HG03045 (cell line): ENCODE measurements at regions not wholly inside any gene's neighbourhood (a gene's known extent, or its start where the extent isn't known, plus 50 kb on each side); places are given as distances from the start of the nearest gene placed in this dataset.

Experiments
- ATAC-seq: cut with Tn5 transposase; IDR thresholded peaks from one replicate; pipeline ENCODE4 v1.9.1; 2021; ENCODE audit warnings: mild to moderate bottlenecking, moderate library complexity; ENCODE audit not compliant: unreplicated experiment

GRCh38 chr3:102078854-102079808, 229.8 kb downstream of the NFKBIZ start:
- ATAC-seq: no peak

GRCh38 chr3:102079809-102080197, 230.5 kb downstream of the NFKBIZ start:
- no peak for ATAC-seq

- ATAC-seq: no peak
Measured at GRCh38 chr3:102081572-102082289, 232.4 kb downstream of the NFKBIZ start.

- ATAC-seq: no peak
Measured at GRCh38 chr3:102083473-102083872, 234.2 kb downstream of the NFKBIZ start.

GRCh38 chr3:102084006-102084405, 234.7 kb downstream of the NFKBIZ start:
- ATAC-seq: no peak

GRCh38 chr3:102084704-102085103, 235.4 kb downstream of the NFKBIZ start:
- ATAC-seq: no peak

- ATAC-seq: no peak
Measured at GRCh38 chr3:102085431-102086176, 236.3 kb downstream of the NFKBIZ start.

- ATAC-seq: no peak
Measured at GRCh38 chr3:102087236-102087635, 237.9 kb downstream of the NFKBIZ start.

GRCh38 chr3:102089239-102089638, 239.9 kb downstream of the NFKBIZ start:
- no peak for ATAC-seq

- ATAC-seq: no peak
Measured at GRCh38 chr3:102089904-102090720, 240.8 kb downstream of the NFKBIZ start.

GRCh38 chr3:102090721-102091045, 241.4 kb downstream of the NFKBIZ start:
- no peak for ATAC-seq

GRCh38 chr3:102091358-102091757, 242.0 kb downstream of the NFKBIZ start:
- ATAC-seq: no peak

GRCh38 chr3:102092617-102093466, 243.5 kb downstream of the NFKBIZ start:
- ATAC-seq: no peak

- no peak for ATAC-seq
Measured at GRCh38 chr3:102094506-102094905, 245.2 kb downstream of the NFKBIZ start.

GRCh38 chr3:102095383-102095782, 246.1 kb downstream of the NFKBIZ start:
- no peak for ATAC-seq

- ATAC-seq: no peak
Measured at GRCh38 chr3:102096066-102096465, 246.8 kb downstream of the NFKBIZ start.

- ATAC-seq: no peak
Measured at GRCh38 chr3:102098130-102098885, 249.0 kb downstream of the NFKBIZ start.

- ATAC-seq: no peak
Measured at GRCh38 chr3:102099913-102100312, 250.6 kb downstream of the NFKBIZ start.

GRCh38 chr3:102102394-102102793, 253.1 kb downstream of the NFKBIZ start:
- ATAC-seq: no peak
